ENCODE measurements at regions not wholly inside any gene's neighbourhood (a gene's known extent, or its start where the extent isn't known, plus 50 kb on each side); places are given as distances from the start of the nearest gene placed in this dataset.

DNA sequence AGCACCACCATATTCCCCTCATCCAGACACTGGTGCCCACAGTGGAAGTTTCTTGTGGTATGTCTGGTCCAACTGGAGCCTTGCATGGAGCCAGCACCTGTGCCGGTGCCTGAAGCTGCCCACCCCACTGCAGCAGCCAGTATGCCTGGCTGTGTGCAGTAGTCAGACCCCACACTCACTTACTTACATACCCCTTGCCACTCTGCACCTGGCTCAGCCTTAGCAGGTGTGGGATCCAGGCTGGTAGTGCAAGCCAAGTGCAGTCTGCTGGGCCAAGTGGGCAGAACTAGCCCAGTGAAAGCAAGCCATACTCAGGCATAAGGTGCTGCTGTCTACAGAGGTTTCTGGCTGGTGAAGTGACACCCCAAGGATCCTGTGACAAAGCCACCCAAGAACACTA is 871.4 kb upstream of the C9orf72 start:
- H3K9me3 ChIP-seq (ENCODE audit: insufficient read depth, low read length): no peaks in the 10 kb centered on the region
- TF ChIP-seq CTCF (IDR thresholded peaks at IDR 0.05; ENCODE audit: low read depth, low read length) (no peak), EZH2phosphoT487 (IDR thresholded peaks at IDR 0.05; ENCODE audit: low read depth) (no peak)

DNA sequence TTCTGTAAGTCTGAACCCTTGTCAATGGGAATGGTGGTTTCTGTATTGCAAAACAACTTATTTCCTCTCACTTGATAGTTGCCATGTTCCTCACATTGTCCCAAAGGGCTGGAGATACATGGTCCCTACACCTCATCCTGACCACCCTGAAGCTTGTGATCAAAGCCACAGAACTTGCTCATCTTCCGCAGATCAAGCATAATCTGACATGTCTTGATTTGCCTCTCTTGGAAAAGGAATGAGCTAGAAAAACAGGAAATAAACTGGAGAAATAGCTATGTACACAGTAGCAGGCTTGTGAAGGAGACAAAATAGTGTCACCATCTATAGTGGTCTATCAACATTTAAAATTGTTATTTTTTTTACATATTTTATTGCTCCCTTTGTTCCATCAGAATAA is 871.9 kb upstream of the C9orf72 start:
- no peak overlapping the region for H3K27ac ChIP-seq (ENCODE audit: low read length)
- H2AFZ ChIP-seq (ENCODE audit: low read depth, low read length): no peak overlapping the region
- H3K4me2 ChIP-seq (ENCODE audit: low read length): no peak overlapping the region
- H3K27me3 ChIP-seq (ENCODE audit: low read depth, low read length): no peaks in the 10 kb centered on the region
- H4K20me1 ChIP-seq (ENCODE audit: insufficient read depth, low read length): no peaks in the 10 kb centered on the region
- no peak overlapping the region for H3K4me3 ChIP-seq (ENCODE audit: low read length)
- H3K79me2 ChIP-seq (ENCODE audit: low read length): no peaks in the 10 kb centered on the region
- no peaks in the 10 kb centered on the region for H3K36me3 ChIP-seq (replicated peaks; ENCODE audit: low read depth, low read length)
- H3K9ac ChIP-seq (ENCODE audit: low read length): no peak overlapping the region
- H3K9me3 ChIP-seq (ENCODE audit: insufficient read depth, low read length): no peaks in the 10 kb centered on the region
- TF ChIP-seq EZH2phosphoT487 (IDR thresholded peaks at IDR 0.05; ENCODE audit: low read depth) (no peak), CTCF (IDR thresholded peaks at IDR 0.05; ENCODE audit: low read depth, low read length) (no peak)
- no peaks in the 10 kb centered on the region for H3K4me1 ChIP-seq (ENCODE audit: low read length)

More for the DNA sequence above, 871.4 kb upstream of the C9orf72 start:
- H3K4me1 ChIP-seq (ENCODE audit: low read length): no peaks in the 10 kb centered on the region
- H3K4me2 ChIP-seq (ENCODE audit: low read length): no peak overlapping the region
- no peak overlapping the region for H3K4me3 ChIP-seq (ENCODE audit: low read length)
- no peaks in the 10 kb centered on the region for H3K27me3 ChIP-seq (ENCODE audit: low read depth, low read length)
- no peak overlapping the region for H3K9ac ChIP-seq (ENCODE audit: low read length)
- H3K27ac ChIP-seq (ENCODE audit: low read length): no peak overlapping the region
- no peaks in the 10 kb centered on the region for H4K20me1 ChIP-seq (ENCODE audit: insufficient read depth, low read length)
- H3K36me3 ChIP-seq (replicated peaks; ENCODE audit: low read depth, low read length): no peaks in the 10 kb centered on the region
- H3K79me2 ChIP-seq (ENCODE audit: low read length): no peaks in the 10 kb centered on the region
- H2AFZ ChIP-seq (ENCODE audit: low read depth, low read length): no peak overlapping the region

- H3K4me2 ChIP-seq (ENCODE audit: low read length): no peak overlapping the region
- H3K9me3 ChIP-seq (ENCODE audit: insufficient read depth, low read length): no peaks in the 10 kb centered on the region
- no peak overlapping the region for H3K27ac ChIP-seq (ENCODE audit: low read length)
- no peaks in the 10 kb centered on the region for H4K20me1 ChIP-seq (ENCODE audit: insufficient read depth, low read length)
- no peaks in the 10 kb centered on the region for H3K79me2 ChIP-seq (ENCODE audit: low read length)
- TF ChIP-seq EZH2phosphoT487 (IDR thresholded peaks at IDR 0.05; ENCODE audit: low read depth) (no peak), CTCF (IDR thresholded peaks at IDR 0.05; ENCODE audit: low read depth, low read length) (no peak)
- no peak overlapping the region for H3K4me3 ChIP-seq (ENCODE audit: low read length)
- no peak overlapping the region for H3K9ac ChIP-seq (ENCODE audit: low read length)
- no peaks in the 10 kb centered on the region for H3K27me3 ChIP-seq (ENCODE audit: low read depth, low read length)
- H2AFZ ChIP-seq (ENCODE audit: low read depth, low read length): no peak overlapping the region
- H3K36me3 ChIP-seq (replicated peaks; ENCODE audit: low read depth, low read length): no peaks in the 10 kb centered on the region
- no peaks in the 10 kb centered on the region for H3K4me1 ChIP-seq (ENCODE audit: low read length)
Observed at GRCh38 chr9:28453918-28454317, 880.6 kb upstream of the C9orf72 start.

GRCh38 chr9:28456861-28457260 is 883.6 kb upstream of the C9orf72 start:
- H3K27me3 ChIP-seq (ENCODE audit: low read depth, low read length): no peaks in the 10 kb centered on the region
- H3K79me2 ChIP-seq (ENCODE audit: low read length): no peaks in the 10 kb centered on the region
- H4K20me1 ChIP-seq (ENCODE audit: insufficient read depth, low read length): no peaks in the 10 kb centered on the region
- H3K36me3 ChIP-seq (replicated peaks; ENCODE audit: low read depth, low read length): no peaks in the 10 kb centered on the region
- H3K4me2 ChIP-seq (ENCODE audit: low read length): no peak overlapping the region
- H3K9ac ChIP-seq (ENCODE audit: low read length): no peak overlapping the region
- H3K4me3 ChIP-seq (ENCODE audit: low read length): no peak overlapping the region
- TF ChIP-seq EZH2phosphoT487 (IDR thresholded peaks at IDR 0.05; ENCODE audit: low read depth) (no peak), CTCF (IDR thresholded peaks at IDR 0.05; ENCODE audit: low read depth, low read length) (no peak)
- no peaks in the 10 kb centered on the region for H3K4me1 ChIP-seq (ENCODE audit: low read length)
- H3K27ac ChIP-seq (ENCODE audit: low read length): no peak overlapping the region
- H3K9me3 ChIP-seq (ENCODE audit: insufficient read depth, low read length): no peaks in the 10 kb centered on the region
- no peak overlapping the region for H2AFZ ChIP-seq (ENCODE audit: low read depth, low read length)
